Mesodermal cell (in vitro differentiated cells): ENCODE measurements at regions not wholly inside any gene's neighbourhood (a gene's known extent, or its start where the extent isn't known, plus 50 kb on each side); places are given as distances from the start of the nearest gene placed in this dataset.

Source experiments
- H3K27ac ChIP-seq: 2 replicates; pipeline ENCODE4 v1.7.0; 2013; ENCODE audit warnings: mild to moderate bottlenecking, low read depth, low read length, moderate library complexity; ENCODE audit not compliant: severe bottlenecking
- H3K36me3 ChIP-seq: 2 replicates; pipeline ENCODE4 v1.7.1; 2013; ENCODE audit warnings: mild to moderate bottlenecking, low read length, moderate library complexity; ENCODE audit not compliant: control insufficient read depth, insufficient read depth
- H3K4me1 ChIP-seq: one replicate; pipeline ENCODE4 v1.7.1; 2013; ENCODE audit warnings: mild to moderate bottlenecking, low read length; ENCODE audit not compliant: insufficient read depth, control insufficient read depth, poor library complexity, severe bottlenecking
- H3K4me3 ChIP-seq: 2 replicates; pipeline ENCODE4 v1.7.0; 2013; ENCODE audit warnings: low read length, control low read depth, mild to moderate bottlenecking; ENCODE audit not compliant: insufficient read depth, poor library complexity, severe bottlenecking; ENCODE audit errors: extremely low read depth
- H3K9me3 ChIP-seq: 2 replicates; pipeline ENCODE4 v1.7.1; 2013; ENCODE audit warnings: mild to moderate bottlenecking, low read length, moderate library complexity; ENCODE audit not compliant: control insufficient read depth
- WGBS, 2 experiments: methylation state at CpG; one replicate each; pipeline ENCODE4 v1.1.5; 2013; ENCODE audit warnings: missing lambda C conversion rate in 2 of 2; ENCODE audit not compliant: insufficient coverage in 2 of 2; 5-methylcytosine and 5-hydroxymethylcytosine counted together

DNA sequence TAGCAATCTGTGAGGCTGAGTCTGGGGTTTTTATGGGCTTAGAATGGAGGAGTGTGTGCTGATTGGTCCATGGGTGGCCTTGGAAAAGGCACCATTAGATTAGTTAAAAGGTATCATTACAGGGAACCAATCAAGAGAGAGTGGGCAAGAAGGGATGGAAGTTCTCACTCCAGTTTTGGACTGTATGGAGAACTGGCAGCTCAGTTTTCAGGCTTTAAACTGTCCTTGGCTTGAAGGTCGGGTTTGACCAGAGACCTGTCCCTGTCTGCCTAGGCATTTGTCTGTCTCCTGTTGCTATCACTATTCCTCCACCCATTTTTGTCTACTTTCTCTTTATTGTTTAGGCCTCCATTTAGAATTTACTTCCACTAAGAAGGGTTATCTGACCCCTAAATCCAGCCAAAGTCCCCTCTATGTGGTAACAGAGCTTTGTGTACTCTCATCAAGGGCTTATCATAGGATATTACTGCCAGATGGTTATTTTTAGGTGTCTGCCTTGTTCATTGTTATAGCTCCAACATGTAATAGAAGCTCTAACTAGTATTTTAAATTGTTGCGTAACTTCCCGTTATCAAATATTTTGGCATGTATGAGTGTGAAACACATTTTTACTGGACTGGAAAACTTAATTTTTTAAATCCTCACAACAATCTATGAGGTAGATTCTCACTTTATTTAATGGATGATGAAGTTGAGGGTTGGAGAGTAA, 133.3 kb upstream of the SLC10A2 start:
- H3K27ac ChIP-seq, result no peak overlapping the region
- no peak overlapping the region for H3K4me3 ChIP-seq
- WGBS, 2 experiments, result 91 to 93% methylated on average over 1 of the region's 3 CpGs
- H3K9me3 ChIP-seq, result peaks cover 3% of the 10 kb centered on the region
- no peaks in the 10 kb centered on the region for H3K36me3 ChIP-seq
- no peaks in the 10 kb centered on the region for H3K4me1 ChIP-seq

DNA sequence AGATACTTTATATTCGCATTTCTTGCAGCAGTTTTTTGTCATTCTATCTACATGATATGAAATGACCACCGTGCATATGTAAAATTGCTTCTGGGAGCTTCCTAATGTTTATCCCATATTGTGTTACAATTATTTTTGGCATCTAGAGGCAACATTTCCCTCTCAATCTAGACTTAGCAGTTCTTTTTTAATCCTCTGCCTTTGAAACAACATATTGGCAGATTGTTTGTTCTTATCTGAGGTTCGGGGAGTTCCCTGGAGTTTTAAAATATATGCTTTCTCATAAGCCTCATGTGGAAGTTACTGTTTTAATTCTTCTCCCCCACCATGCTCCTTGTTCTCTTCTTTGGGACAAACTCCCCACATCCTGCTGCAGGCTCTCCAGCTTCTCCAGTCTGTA, 130.1 kb upstream of the SLC10A2 start:
- Histone ChIP-seq H3K9me3 (peaks cover 3% of the 10 kb centered on the region), H3K4me1 (no peaks in the 10 kb centered on the region), H3K36me3 (no peaks in the 10 kb centered on the region), H3K27ac (no peak overlapping the region), H3K4me3 (no peak overlapping the region)
- WGBS, 2 experiments, result 83% methylated on average over 2 of the region's 3 CpGs; no CpG with 5 or more reads in 1 of the 2 experiments

DNA sequence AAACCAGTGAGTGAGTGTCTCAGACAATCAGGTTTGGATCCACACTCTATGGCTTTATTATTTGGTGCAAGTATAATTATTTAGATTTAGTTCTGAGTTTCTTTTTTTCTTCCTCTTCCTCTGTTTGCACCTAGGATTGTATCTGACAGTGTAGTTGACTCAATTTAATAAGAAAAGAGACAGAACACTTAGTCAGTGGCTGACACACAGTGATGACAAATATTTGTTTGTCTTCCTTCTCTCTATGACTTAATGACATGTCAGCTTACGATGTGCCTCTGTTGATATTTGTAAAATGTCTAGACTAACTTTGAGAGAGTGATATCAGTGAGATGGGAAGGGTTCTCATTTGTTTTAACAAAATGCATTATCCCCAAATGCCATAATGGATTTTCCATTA, 129.5 kb upstream of the SLC10A2 start:
- WGBS, 2 experiments, result no CpG with 5 or more reads among the region's 1 CpG
- Histone ChIP-seq H3K4me1 (no peaks in the 10 kb centered on the region), H3K36me3 (no peaks in the 10 kb centered on the region), H3K27ac (no peak overlapping the region), H3K4me3 (no peak overlapping the region), H3K9me3 (peaks cover 3% of the 10 kb centered on the region)

DNA sequence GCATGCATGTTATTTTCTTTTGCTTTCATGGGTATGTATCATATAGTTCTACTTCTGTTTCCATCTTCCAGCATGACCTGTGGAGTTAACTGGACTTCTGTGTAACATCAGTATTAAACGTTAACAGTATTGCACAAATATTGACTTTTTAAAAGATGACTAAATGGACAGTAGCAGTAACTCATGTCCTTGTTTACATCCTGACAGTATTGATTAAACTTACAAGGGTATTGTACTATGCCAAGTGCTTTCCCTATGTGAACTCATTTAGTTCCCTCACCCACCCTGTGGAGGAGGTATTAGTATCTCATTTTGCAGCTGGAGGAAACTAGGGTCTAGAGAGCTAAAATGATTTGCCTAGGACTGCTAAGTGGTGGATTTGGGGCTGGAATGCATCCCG, 128.7 kb upstream of the SLC10A2 start:
- Histone ChIP-seq H3K36me3 (no peaks in the 10 kb centered on the region), H3K4me3 (no peak overlapping the region), H3K27ac (no peak overlapping the region), H3K4me1 (no peaks in the 10 kb centered on the region), H3K9me3 (peaks cover 3% of the 10 kb centered on the region)
- 100% methylated on average over 1 of the region's 2 CpGs; no CpG with 5 or more reads in 1 of the 2 experiments for WGBS, 2 experiments

DNA sequence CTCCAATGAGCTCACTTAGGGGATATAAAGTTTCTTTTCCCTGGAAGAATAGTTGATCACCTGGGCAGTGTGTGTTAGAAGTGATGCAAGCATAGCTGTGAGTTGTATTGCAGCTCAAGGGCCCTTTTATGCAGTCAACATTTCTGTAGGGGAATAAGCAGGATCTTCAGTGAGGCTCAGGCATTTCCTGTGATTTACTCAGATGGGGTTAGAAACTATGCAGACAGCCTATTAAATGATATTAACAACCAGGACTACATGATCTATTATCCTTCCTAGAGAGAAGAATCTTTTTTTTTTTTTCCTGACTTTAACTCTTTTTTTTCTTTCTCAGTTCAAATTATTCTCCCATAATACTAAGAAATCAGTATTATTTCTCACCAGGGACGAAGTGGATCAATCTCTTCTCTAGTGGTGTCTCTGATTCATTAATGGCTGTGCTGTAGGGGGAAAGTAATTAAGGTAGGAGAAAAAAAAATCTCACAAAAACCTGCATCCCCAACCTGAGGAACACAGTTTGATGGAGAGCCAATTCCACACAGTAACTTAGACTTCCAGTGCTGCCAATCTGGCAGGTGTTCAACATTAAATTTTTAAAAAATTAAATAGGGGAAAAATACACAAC, 126.4 kb upstream of the SLC10A2 start:
- Histone ChIP-seq H3K4me1 (no peaks in the 10 kb centered on the region), H3K4me3 (no peak overlapping the region), H3K27ac (no peak overlapping the region), H3K36me3 (no peaks in the 10 kb centered on the region), H3K9me3 (no peaks in the 10 kb centered on the region)
- WGBS, 2 experiments, result no CpG with 5 or more reads among the region's 1 CpG

DNA sequence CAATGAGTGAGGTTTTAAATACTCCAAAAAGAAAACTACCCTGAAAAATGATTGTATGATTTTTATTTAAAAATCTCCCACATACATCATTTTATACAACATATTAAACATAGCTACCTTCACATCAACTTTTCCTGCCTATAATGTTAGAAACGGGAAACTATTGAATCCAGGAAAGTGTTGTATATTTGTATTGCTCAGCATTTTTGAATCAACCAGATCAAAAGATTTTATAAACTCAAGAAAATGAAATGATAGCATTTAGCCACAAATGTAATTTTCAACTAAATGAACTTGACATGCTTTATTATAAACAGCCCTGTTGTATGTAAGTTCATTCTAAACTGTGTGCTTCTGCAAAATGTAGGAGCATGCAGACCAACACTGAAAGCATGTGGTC, 124.6 kb upstream of the SLC10A2 start:
- Histone ChIP-seq H3K4me1 (no peaks in the 10 kb centered on the region), H3K27ac (no peak overlapping the region), H3K9me3 (no peaks in the 10 kb centered on the region), H3K36me3 (no peaks in the 10 kb centered on the region), H3K4me3 (no peak overlapping the region)
- no CpG with 5 or more reads among the region's 1 CpG for WGBS, 2 experiments

DNA sequence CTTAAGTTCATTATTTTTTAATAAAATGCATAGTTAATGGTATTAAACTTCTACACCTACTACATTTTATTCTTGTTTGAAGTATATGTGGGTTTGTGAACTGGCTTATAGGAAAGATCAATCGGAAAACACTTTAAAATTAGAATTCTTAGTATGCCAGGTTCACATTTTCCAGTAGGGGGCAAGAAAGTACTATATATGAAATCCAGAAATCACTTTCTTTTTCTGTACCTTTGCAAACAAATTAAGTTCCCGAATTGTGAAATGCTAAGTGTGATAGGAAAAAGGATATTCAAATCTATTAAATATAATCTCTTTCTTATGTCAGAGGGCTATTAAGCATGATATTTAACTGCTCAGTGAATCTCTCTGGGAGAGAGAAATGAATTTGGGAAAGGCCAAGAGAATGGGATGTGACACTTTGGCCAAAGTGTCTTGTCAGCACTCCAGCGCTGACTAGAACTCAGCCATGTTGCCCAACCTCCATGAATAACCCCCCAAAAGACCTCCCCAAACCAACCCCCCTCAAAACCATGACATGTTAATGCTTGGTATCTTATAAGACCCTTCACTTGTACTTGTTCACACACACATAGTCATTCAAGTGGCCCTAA, 122.6 kb upstream of the SLC10A2 start:
- H3K9me3 ChIP-seq, result no peaks in the 10 kb centered on the region

DNA sequence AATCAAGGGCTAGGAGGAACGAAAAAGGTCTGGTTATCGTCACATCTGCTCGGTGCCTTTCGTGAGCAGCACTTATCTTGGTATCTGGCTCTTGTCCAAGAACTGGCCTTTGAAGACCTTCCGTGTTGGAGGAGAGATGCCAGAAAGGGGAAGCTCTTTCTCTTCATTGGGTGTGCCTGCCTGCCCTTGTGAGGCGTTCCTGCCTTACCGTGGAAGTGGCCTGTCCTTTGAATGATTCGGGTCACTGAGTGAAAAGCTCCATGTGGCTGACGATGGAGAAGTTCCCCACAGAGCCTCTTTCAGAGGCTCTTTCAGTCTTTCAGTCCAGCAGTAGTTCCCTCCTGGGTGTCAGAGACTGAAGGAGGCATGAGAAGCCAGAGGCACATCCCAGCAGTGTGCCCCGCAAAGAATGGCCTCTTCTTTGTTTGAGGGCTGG, 121.5 kb upstream of the SLC10A2 start:
- Histone ChIP-seq H3K9me3 (no peaks in the 10 kb centered on the region), H3K27ac (no peak overlapping the region), H3K4me1 (no peaks in the 10 kb centered on the region), H3K4me3 (no peak overlapping the region), H3K36me3 (no peaks in the 10 kb centered on the region)
- 73 to 74% methylated on average over 10 of the region's 10 CpGs for WGBS, 2 experiments

More for the DNA sequence above, 122.6 kb upstream of the SLC10A2 start:
- no peaks in the 10 kb centered on the region for H3K36me3 ChIP-seq
- no peak overlapping the region for H3K4me3 ChIP-seq
- H3K27ac ChIP-seq, result no peak overlapping the region
- H3K4me1 ChIP-seq, result no peaks in the 10 kb centered on the region
- no CpG with 5 or more reads among the region's 3 CpGs for WGBS, 2 experiments

DNA sequence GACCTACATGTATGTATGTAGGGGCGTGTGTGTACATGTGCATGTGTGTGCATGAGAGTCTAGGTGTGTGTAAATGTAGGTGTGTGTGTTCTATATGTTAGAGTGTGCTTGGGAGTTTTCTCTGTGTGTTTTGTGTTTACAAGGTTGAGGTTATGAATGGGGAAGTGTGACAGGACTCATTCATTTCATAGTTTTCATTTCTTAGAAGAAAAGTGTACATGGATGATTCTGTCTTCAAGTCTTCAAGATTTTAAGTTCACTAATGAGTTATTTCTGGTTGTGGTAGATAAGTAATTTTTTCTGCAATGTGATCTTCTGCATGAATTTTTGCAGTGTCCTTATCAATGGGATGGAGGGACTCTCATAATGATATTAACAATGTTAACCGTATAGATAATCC, 118.2 kb upstream of the SLC10A2 start:
- 89 to 100% methylated on average over 1 of the region's 2 CpGs for WGBS, 2 experiments
- H3K36me3 ChIP-seq, result no peaks in the 10 kb centered on the region
- no peaks in the 10 kb centered on the region for H3K4me1 ChIP-seq
- H3K27ac ChIP-seq, result no peak overlapping the region
- H3K4me3 ChIP-seq, result no peak overlapping the region
- H3K9me3 ChIP-seq, result no peaks in the 10 kb centered on the region

DNA sequence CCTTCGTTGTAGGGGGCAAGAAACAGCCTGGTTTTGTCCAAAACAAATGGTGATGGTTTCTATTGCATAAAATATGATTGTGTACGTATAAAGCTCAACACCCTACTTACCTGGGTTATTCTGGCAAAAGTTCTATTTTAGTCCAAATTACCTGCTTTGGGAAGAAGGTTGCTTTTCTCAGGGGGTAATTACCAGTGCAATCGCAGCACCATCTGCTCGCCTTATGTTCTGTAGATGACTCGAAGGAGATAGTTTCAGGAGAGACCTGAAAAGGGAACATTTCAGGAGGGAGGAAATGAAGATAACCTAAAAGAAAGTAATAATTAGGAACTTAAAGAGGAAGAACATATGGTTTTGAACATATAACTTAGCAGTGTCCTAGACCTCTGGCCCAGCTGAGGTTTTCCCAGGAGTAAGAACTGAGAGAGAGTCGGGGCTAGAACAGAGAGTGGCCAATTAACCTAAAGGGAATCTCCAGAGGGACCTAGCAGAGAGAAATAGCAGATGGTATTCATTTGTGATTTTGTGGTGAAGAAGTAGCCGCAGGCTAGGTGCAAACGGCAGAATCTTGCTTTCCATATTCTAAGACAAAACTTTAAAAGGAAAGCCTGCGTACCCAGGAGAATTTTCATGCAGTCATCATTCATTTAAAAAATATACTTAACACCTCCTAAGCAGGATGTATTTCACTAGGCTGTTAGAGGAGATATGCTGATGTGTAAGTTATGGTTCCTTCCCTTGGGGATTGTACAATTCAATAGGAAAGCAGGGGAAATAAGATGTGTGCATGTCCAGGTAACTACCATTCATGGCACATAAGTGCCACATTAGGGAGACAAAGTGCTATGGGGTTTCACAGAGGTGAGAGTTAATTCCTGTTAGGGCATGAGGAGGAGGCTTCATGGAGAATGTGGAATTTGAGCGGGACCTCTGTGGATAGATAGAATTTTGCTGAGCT, 113.0 kb upstream of the SLC10A2 start:
- H3K27ac ChIP-seq, result no peak overlapping the region
- no peaks in the 10 kb centered on the region for H3K4me1 ChIP-seq
- no peaks in the 10 kb centered on the region for H3K36me3 ChIP-seq
- no peaks in the 10 kb centered on the region for H3K9me3 ChIP-seq
- WGBS, 2 experiments, result 85 to 86% methylated on average over 5 to 7 of the region's 10 CpGs
- no peak overlapping the region for H3K4me3 ChIP-seq
